ENCODE measurements at regions not wholly inside any gene's neighbourhood (a gene's known extent, or its start where the extent isn't known, plus 50 kb on each side); places are given as distances from the start of the nearest gene placed in this dataset.
"Not testable (repeated sequence)": the region's sequence is repeated elsewhere in the genome, so short reads cannot be mapped to it uniquely, and the experiment has no call there.

- no peaks in the 10 kb centered on the region for H3K27me3 ChIP-seq (ENCODE audit: control insufficient read depth in 2 of 2, insufficient read depth in 2 of 2, low read length in 2 of 2)
- H3K36me3 ChIP-seq (ENCODE audit: control insufficient read depth in 2 of 3, insufficient read depth in 3 of 3, low read length in 3 of 3), result no peaks in the 10 kb centered on the region
- no peaks in the 10 kb centered on the region for H3K4me1 ChIP-seq (ENCODE audit: control insufficient read depth in 2 of 2, insufficient read depth in 2 of 2, low read length in 2 of 2)
- Mint-ChIP-seq H3K9me3 (peaks cover 0 to 9% (median 0%) of the 10 kb centered on the region in 11 donors), H3K27ac (no peak overlapping the region), H3K27me3 (peaks cover 0 to 13% (median 4%) of the 10 kb centered on the region in 5 donors), H3K4me1 (no peaks in the 10 kb centered on the region), H3K4me3 (no peak overlapping the region), H3K36me3 (no peaks in the 10 kb centered on the region)
- ChIA-PET POLR2A (interaction anchor here (0.6 kb wide), 1 partner anchor 44 kb away, joined by 3 read pairs; no protein-coding TSS in a partner anchor), CTCF (no interaction called here)
- H3K4me3 ChIP-seq (ENCODE audit: low read length), result no peak overlapping the region
- intact Hi-C loops (cut with micrococcal nuclease), result no loop called here
- no peaks in the 10 kb centered on the region for H3K9me3 ChIP-seq (ENCODE audit: control insufficient read depth in 2 of 3, low read length in 3 of 3)
- no peak for DNase-seq
- no peak overlapping the region for H3K27ac ChIP-seq (ENCODE audit: low read depth, low read length)
- ATAC-seq, result no peak
These were observed 184.0 kb upstream of the C1orf87 start for GRCh38 chr1:60257531-60257930.

- Histone ChIP-seq H3K27ac (ENCODE audit: low read depth, low read length) (no peak overlapping the region), H3K36me3 (ENCODE audit: control insufficient read depth in 2 of 3, insufficient read depth in 3 of 3, low read length in 3 of 3) (no peaks in the 10 kb centered on the region), H3K27me3 (ENCODE audit: control insufficient read depth in 2 of 2, insufficient read depth in 2 of 2, low read length in 2 of 2) (no peaks in the 10 kb centered on the region), H3K4me3 (ENCODE audit: low read length) (no peak overlapping the region), H3K4me1 (ENCODE audit: control insufficient read depth in 2 of 2, insufficient read depth in 2 of 2, low read length in 2 of 2) (no peaks in the 10 kb centered on the region), H3K9me3 (ENCODE audit: control insufficient read depth in 2 of 3, low read length in 3 of 3) (no peaks in the 10 kb centered on the region)
- Mint-ChIP-seq H3K4me3 (no peak overlapping the region), H3K9me3 (peaks cover 0 to 9% (median 0%) of the 10 kb centered on the region in 11 donors), H3K27me3 (peaks cover 0 to 13% (median 4%) of the 10 kb centered on the region in 5 donors), H3K27ac (no peak overlapping the region), H3K4me1 (no peaks in the 10 kb centered on the region), H3K36me3 (no peaks in the 10 kb centered on the region)
- intact Hi-C loops (cut with micrococcal nuclease), result no loop called here
- DNase-seq (no peak), ATAC-seq (no peak)
- ChIA-PET CTCF (no interaction called here), POLR2A (no interaction called here)
These were observed 182.0 kb upstream of the C1orf87 start for GRCh38 chr1:60255565-60255964.

GRCh38 chr1:60251426-60251825, 177.9 kb upstream of the C1orf87 start:
- Mint-ChIP-seq H3K9me3 (peaks cover 0 to 10% (median 2%) of the 10 kb centered on the region in 11 donors), H3K36me3 (no peaks in the 10 kb centered on the region), H3K27ac (no peak overlapping the region), H3K4me1 (no peaks in the 10 kb centered on the region), H3K4me3 (no peak overlapping the region), H3K27me3 (peaks cover 0 to 4% (median 0%) of the 10 kb centered on the region in 5 donors)
- POLR2A ChIA-PET, result no interaction called here
- no peaks in the 10 kb centered on the region for H3K27me3 ChIP-seq (ENCODE audit: control insufficient read depth in 2 of 2, insufficient read depth in 2 of 2, low read length in 2 of 2)
- no peak for DNase-seq
- no peak overlapping the region for H3K27ac ChIP-seq (ENCODE audit: low read depth, low read length)
- no peaks in the 10 kb centered on the region for H3K9me3 ChIP-seq (ENCODE audit: control insufficient read depth in 2 of 3, low read length in 3 of 3)
- CTCF ChIA-PET, result no interaction called here
- no peaks in the 10 kb centered on the region for H3K4me1 ChIP-seq (ENCODE audit: control insufficient read depth in 2 of 2, insufficient read depth in 2 of 2, low read length in 2 of 2)
- H3K4me3 ChIP-seq (ENCODE audit: low read length), result no peak overlapping the region
- intact Hi-C loops (cut with micrococcal nuclease), result no loop called here
- no peak for ATAC-seq
- H3K36me3 ChIP-seq (ENCODE audit: control insufficient read depth in 2 of 3, insufficient read depth in 3 of 3, low read length in 3 of 3), result no peaks in the 10 kb centered on the region

- H3K4me3 ChIP-seq (ENCODE audit: low read length), result not testable (repeated sequence)
These were observed 173.9 kb upstream of the C1orf87 start for GRCh38 chr1:60247467-60247866.

GRCh38 chr1:60245324-60245723, 171.8 kb upstream of the C1orf87 start:
- H3K4me3 ChIP-seq (ENCODE audit: low read length), result no peak overlapping the region
- Mint-ChIP-seq H3K4me1 (no peaks in the 10 kb centered on the region), H3K27ac (no peak overlapping the region), H3K4me3 (no peak overlapping the region), H3K27me3 (peaks cover 0 to 13% (median 0%) of the 10 kb centered on the region in 5 donors), H3K36me3 (no peaks in the 10 kb centered on the region), H3K9me3 (peaks cover 0 to 13% (median 3%) of the 10 kb centered on the region in 11 donors)
- H3K27ac ChIP-seq (ENCODE audit: low read depth, low read length), result no peak overlapping the region
- ATAC-seq (no peak), DNase-seq (no peak)
- no peaks in the 10 kb centered on the region for H3K27me3 ChIP-seq (ENCODE audit: control insufficient read depth in 2 of 2, insufficient read depth in 2 of 2, low read length in 2 of 2)
- H3K9me3 ChIP-seq (ENCODE audit: control insufficient read depth in 2 of 3, low read length in 3 of 3), result no peaks in the 10 kb centered on the region
- H3K4me1 ChIP-seq (ENCODE audit: control insufficient read depth in 2 of 2, insufficient read depth in 2 of 2, low read length in 2 of 2), result no peaks in the 10 kb centered on the region
- CTCF ChIA-PET, result interaction anchor here (1.3 kb wide), 1 partner anchor 9 kb away, joined by 3 read pairs; no protein-coding TSS in a partner anchor
- no peaks in the 10 kb centered on the region for H3K36me3 ChIP-seq (ENCODE audit: control insufficient read depth in 2 of 3, insufficient read depth in 3 of 3, low read length in 3 of 3)
- POLR2A ChIA-PET, result no interaction called here
- intact Hi-C loops (cut with micrococcal nuclease), result no loop called here

More at GRCh38 chr1:60247467-60247866, 173.9 kb upstream of the C1orf87 start:
- H3K4me1 ChIP-seq (ENCODE audit: control insufficient read depth in 2 of 2, insufficient read depth in 2 of 2, low read length in 2 of 2); H3K36me3 Mint-ChIP-seq; H3K36me3 ChIP-seq (ENCODE audit: control insufficient read depth in 2 of 3, insufficient read depth in 3 of 3, low read length in 3 of 3); CTCF ChIA-PET; POLR2A ChIA-PET; DNase-seq; ATAC-seq; intact Hi-C loops (cut with micrococcal nuclease); H3K4me3 Mint-ChIP-seq; H3K27me3 ChIP-seq (ENCODE audit: control insufficient read depth in 2 of 2, insufficient read depth in 2 of 2, low read length in 2 of 2); H3K27ac Mint-ChIP-seq; H3K27ac ChIP-seq (ENCODE audit: low read depth, low read length); H3K4me1 Mint-ChIP-seq; H3K9me3 ChIP-seq (ENCODE audit: control insufficient read depth in 2 of 3, low read length in 3 of 3): not testable (repeated sequence)
- Mint-ChIP-seq H3K27me3 (peaks cover 0 to 13% (median 0%) of the 10 kb centered on the region in 5 donors), H3K9me3 (peaks cover 0 to 13% (median 2%) of the 10 kb centered on the region in 11 donors)

GRCh38 chr1:60244906-60245305, 171.3 kb upstream of the C1orf87 start:
- H3K4me1 Mint-ChIP-seq, result no peaks in the 10 kb centered on the region
- Histone ChIP-seq H3K27me3 (ENCODE audit: control insufficient read depth in 2 of 2, insufficient read depth in 2 of 2, low read length in 2 of 2) (no peaks in the 10 kb centered on the region), H3K4me1 (ENCODE audit: control insufficient read depth in 2 of 2, insufficient read depth in 2 of 2, low read length in 2 of 2) (no peaks in the 10 kb centered on the region), H3K9me3 (ENCODE audit: control insufficient read depth in 2 of 3, low read length in 3 of 3) (no peaks in the 10 kb centered on the region), H3K27ac (ENCODE audit: low read depth, low read length) (no peak overlapping the region), H3K36me3 (ENCODE audit: control insufficient read depth in 2 of 3, insufficient read depth in 3 of 3, low read length in 3 of 3) (no peaks in the 10 kb centered on the region), H3K4me3 (ENCODE audit: low read length) (no peak overlapping the region)
- peaks cover 0 to 13% (median 0%) of the 10 kb centered on the region in 5 donors for H3K27me3 Mint-ChIP-seq
- no peak for ATAC-seq
- H3K4me3 Mint-ChIP-seq, result no peak overlapping the region
- peaks cover 0 to 13% (median 3%) of the 10 kb centered on the region in 11 donors for H3K9me3 Mint-ChIP-seq
- no peaks in the 10 kb centered on the region for H3K36me3 Mint-ChIP-seq
- intact Hi-C loops (cut with micrococcal nuclease), result no loop called here
- no peak overlapping the region for H3K27ac Mint-ChIP-seq
- no peak for DNase-seq
- ChIA-PET CTCF (interaction anchor here (1.3 kb wide), 1 partner anchor 9 kb away, joined by 3 read pairs; no protein-coding TSS in a partner anchor), POLR2A (no interaction called here)

- Histone ChIP-seq H3K4me3 (ENCODE audit: low read length) (no peak overlapping the region), H3K9me3 (ENCODE audit: control insufficient read depth in 2 of 3, low read length in 3 of 3) (no peaks in the 10 kb centered on the region), H3K27ac (ENCODE audit: low read depth, low read length) (no peak overlapping the region), H3K4me1 (ENCODE audit: control insufficient read depth in 2 of 2, insufficient read depth in 2 of 2, low read length in 2 of 2) (no peaks in the 10 kb centered on the region), H3K27me3 (ENCODE audit: control insufficient read depth in 2 of 2, insufficient read depth in 2 of 2, low read length in 2 of 2) (no peaks in the 10 kb centered on the region), H3K36me3 (ENCODE audit: control insufficient read depth in 2 of 3, insufficient read depth in 3 of 3, low read length in 3 of 3) (no peaks in the 10 kb centered on the region)
- DNase-seq (no peak), ATAC-seq (no peak)
- H3K4me1 Mint-ChIP-seq, result no peaks in the 10 kb centered on the region
- ChIA-PET POLR2A (no interaction called here), CTCF (no interaction called here)
- no peak overlapping the region for H3K27ac Mint-ChIP-seq
- intact Hi-C loops (cut with micrococcal nuclease), result no loop called here
- H3K9me3 Mint-ChIP-seq, result no peaks in the 10 kb centered on the region
- H3K27me3 Mint-ChIP-seq, result peaks cover 0 to 3% (median 0%) of the 10 kb centered on the region in 5 donors
- no peaks in the 10 kb centered on the region for H3K36me3 Mint-ChIP-seq
- no peak overlapping the region for H3K4me3 Mint-ChIP-seq
These were observed 161.7 kb upstream of the C1orf87 start for GRCh38 chr1:60235275-60235674.
